IMR-90 (cell line): ENCODE measurements at regions not wholly inside any gene's neighbourhood (a gene's known extent, or its start where the extent isn't known, plus 50 kb on each side); places are given as distances from the start of the nearest gene placed in this dataset.

Source experiments
- ATAC-seq: fragments of 200-7000 bp; cut with Tn5 transposase; 2 replicates; pipeline ENCODE4 v1.9.1; 2020; ENCODE audit warnings: low read depth, mild to moderate bottlenecking, moderate library complexity
- BruUV-seq: library from RNA; stranded (reverse); fragments of 400-500 nt; replicated peaks from 2 replicates; lab custom pipeline; 2021; lab: Mats Ljungman, UMichigan
- CTCF ChIA-PET: fragments of 300-600 bp; formaldehyde crosslinking; extraction: SDS; loops from one replicate; lab custom pipeline; 2021; ENCODE audit warnings: antibody characterized with exemption; lab: Yijun Ruan, JAX
- POLR2A ChIA-PET: fragments of 300-600 bp; sonication (Branson Sonifier 250); formaldehyde crosslinking; loops from one replicate; lab custom pipeline; 2022; ENCODE audit warnings: antibody characterized with exemption; ENCODE audit not compliant: unreplicated experiment; lab: Charles Lee
- DNase-seq: peaks from one replicate; pipeline ENCODE4 v3.0.0; 2013
- H2AFZ ChIP-seq: replicated peaks from 2 replicates; pipeline ENCODE3; 2013; ENCODE audit warnings: low read length, mild to moderate bottlenecking; ENCODE audit not compliant: poor library complexity
- H2AK5ac ChIP-seq: 2 replicates; pipeline ENCODE4 v1.6.1; 2013; ENCODE audit warnings: low read depth, low read length, inconsistent platforms
- H2AK9ac ChIP-seq: replicated peaks from 2 replicates; pipeline ENCODE3; 2013; ENCODE audit warnings: mild to moderate bottlenecking, low read depth, low read length, moderate library complexity; ENCODE audit not compliant: poor library complexity
- H2BK120ac ChIP-seq: 2 replicates; pipeline ENCODE4 v1.6.1; 2013; ENCODE audit warnings: low read depth, low read length, inconsistent platforms
- H2BK15ac ChIP-seq: 3 replicates; pipeline ENCODE4 v1.6.1; 2013; ENCODE audit warnings: low read depth, low read length, inconsistent platforms
- H2BK20ac ChIP-seq: 2 replicates; pipeline ENCODE4 v1.6.1; 2013; ENCODE audit warnings: low read depth, mild to moderate bottlenecking, inconsistent platforms, low read length, moderate library complexity
- H2BK5ac ChIP-seq: 2 replicates; pipeline ENCODE4 v1.6.1; 2013; ENCODE audit warnings: mild to moderate bottlenecking, low read depth, low read length, inconsistent platforms; ENCODE audit not compliant: poor library complexity, severe bottlenecking
- H3K14ac ChIP-seq: replicated peaks from 2 replicates; pipeline ENCODE4 v1.6.1; 2013; ENCODE audit warnings: low read depth, low read length, inconsistent platforms
- H3K18ac ChIP-seq: 2 replicates; pipeline ENCODE4 v1.6.1; 2013; ENCODE audit warnings: low read depth, low read length, control low read depth
- H3K23ac ChIP-seq: 2 replicates; pipeline ENCODE4 v1.6.1; 2013; ENCODE audit warnings: low read depth, low read length, inconsistent platforms
- H3K27ac ChIP-seq: 2 replicates; pipeline ENCODE4 v1.5.1; 2013; ENCODE audit warnings: mild to moderate bottlenecking, control low read depth, low read length; ENCODE audit not compliant: insufficient read depth
- H3K27me3 ChIP-seq: 2 replicates; pipeline ENCODE4 v1.6.1; 2013; ENCODE audit warnings: low read length; ENCODE audit not compliant: control insufficient read depth, insufficient read depth
- H3K36me3 ChIP-seq: 2 replicates; pipeline ENCODE4 v1.6.1; 2013; ENCODE audit warnings: low read length, mixed read lengths; ENCODE audit not compliant: control insufficient read depth, insufficient read depth
- H3K4ac ChIP-seq: 2 replicates; pipeline ENCODE4 v1.6.1; 2013; ENCODE audit warnings: low read depth, low read length, inconsistent platforms
- H3K4me1 ChIP-seq: 2 replicates; pipeline ENCODE4 v1.6.1; 2013; ENCODE audit warnings: low read length, mixed read lengths; ENCODE audit not compliant: control insufficient read depth, insufficient read depth
- H3K4me2 ChIP-seq: 2 replicates; pipeline ENCODE4 v1.6.1; 2013; ENCODE audit warnings: low read depth, mild to moderate bottlenecking, control low read depth, low read length, moderate library complexity
- H3K4me3 ChIP-seq: 2 replicates; pipeline ENCODE4 v1.5.1; 2013; ENCODE audit warnings: low read depth, mild to moderate bottlenecking, control low read depth, low read length, moderate library complexity; ENCODE audit not compliant: insufficient read depth
- H3K56ac ChIP-seq: 2 replicates; pipeline ENCODE4 v1.6.1; 2013; ENCODE audit warnings: low read length, inconsistent platforms; ENCODE audit not compliant: insufficient read depth; ENCODE audit errors: extremely low read depth
- H3K79me1 ChIP-seq, 2 experiments: 2 replicates each; pipeline ENCODE4 v1.6.1; 2013; ENCODE audit warnings: low read length in 2 of 2, inconsistent platforms in 1 of 2, low read depth in 1 of 2
- H3K9ac ChIP-seq: 2 replicates; pipeline ENCODE4 v1.6.1; 2013; ENCODE audit warnings: low read depth, low read length, control low read depth
- H3K9me1 ChIP-seq: 2 replicates; pipeline ENCODE4 v1.6.1; 2013; ENCODE audit warnings: low read length, inconsistent platforms; ENCODE audit not compliant: insufficient read depth
- H3K9me3 ChIP-seq: 2 replicates; pipeline ENCODE4 v1.6.1; 2013; ENCODE audit warnings: low read length; ENCODE audit not compliant: control insufficient read depth, insufficient read depth
- H4K20me1 ChIP-seq: 2 replicates; pipeline ENCODE4 v1.6.1; 2013; ENCODE audit warnings: low read length, inconsistent platforms; ENCODE audit not compliant: insufficient read depth
- H4K5ac ChIP-seq: 2 replicates; pipeline ENCODE4 v1.6.1; 2013; ENCODE audit warnings: mild to moderate bottlenecking, low read depth, low read length, control low read depth
- H4K8ac ChIP-seq, 2 experiments: 2 replicates each; pipeline ENCODE4 v1.6.1; 2013; ENCODE audit warnings: low read depth in 2 of 2, low read length in 2 of 2, control low read depth in 1 of 2, inconsistent platforms in 1 of 2
- H4K91ac ChIP-seq: 2 replicates; pipeline ENCODE4 v1.6.1; 2013; ENCODE audit warnings: low read depth, low read length, inconsistent platforms; ENCODE audit not compliant: insufficient read depth
- BHLHE40 ChIP-seq: fragments of 150-350 bp; IDR thresholded peaks from 2 replicates; pipeline ENCODE4 v1.6.1; 2016; ENCODE audit warnings: mild to moderate bottlenecking, low read depth, low read length
- CEBPB ChIP-seq: IDR thresholded peaks from 2 replicates; pipeline ENCODE4 v1.6.1; 2012; ENCODE audit warnings: low read depth, low read length, improper control_type of control experiment
- CHD1 ChIP-seq: IDR thresholded peaks from 2 replicates; pipeline ENCODE4 v1.6.1; 2012; ENCODE audit warnings: low read depth, low read length, improper control_type of control experiment
- FOS ChIP-seq: fragments of 150-350 bp; IDR thresholded peaks from 2 replicates; pipeline ENCODE4 v1.6.1; 2016; ENCODE audit warnings: low read depth, low read length
- MAFK ChIP-seq: IDR thresholded peaks from 2 replicates; pipeline ENCODE4 v1.6.1; 2012; ENCODE audit warnings: low read depth, low read length, improper control_type of control experiment
- MXI1 ChIP-seq: IDR thresholded peaks from 2 replicates; pipeline ENCODE4 v1.6.1; 2012; ENCODE audit warnings: low read depth, mild to moderate bottlenecking, low read length, moderate library complexity, borderline replicate concordance
- NFE2L2 ChIP-seq: fragments of 150-350 bp; IDR thresholded peaks from 2 replicates; pipeline ENCODE4 v1.6.1; 2016; ENCODE audit warnings: low read depth, mild to moderate bottlenecking, low read length
- POLR2A ChIP-seq: IDR thresholded peaks from 2 replicates; pipeline ENCODE4 v1.6.1; 2012; ENCODE audit warnings: mild to moderate bottlenecking, low read depth, low read length
- RAD21 ChIP-seq: IDR thresholded peaks from 2 replicates; pipeline ENCODE4 v1.6.1; 2012; ENCODE audit warnings: low read length, improper control_type of control experiment
- RCOR1 ChIP-seq: IDR thresholded peaks from 2 replicates; pipeline ENCODE4 v1.6.1; 2012; ENCODE audit warnings: mild to moderate bottlenecking, low read length, improper control_type of control experiment; ENCODE audit not compliant: insufficient replicate concordance
- RFX5 ChIP-seq: IDR thresholded peaks from 2 replicates; pipeline ENCODE4 v1.8.0; 2012; ENCODE audit warnings: low read depth, mild to moderate bottlenecking, low read length, moderate library complexity
- SMC3 ChIP-seq: fragments of 150-350 bp; IDR thresholded peaks from 2 replicates; pipeline ENCODE4 v1.6.1; 2016; ENCODE audit warnings: low read depth, mild to moderate bottlenecking, antibody characterized with exemption, low read length, moderate library complexity
- WGBS, 2 experiments: methylation state at CpG; one replicate each; pipeline versions ENCODE4 v1.1.5 to v1.1.7; 2013; ENCODE audit warnings: missing lambda C conversion rate in 2 of 2; ENCODE audit not compliant: insufficient read length in 1 of 2; ENCODE audit errors: extremely low coverage in 2 of 2; 5-methylcytosine and 5-hydroxymethylcytosine counted together
- dilution Hi-C: fragments of 300-500 bp; cut with HindIII; formaldehyde crosslinking; loops from one replicate; pipeline ENCODE4 v1.14.3; 2018; ENCODE audit warnings: low sequenced_read_pairs; ENCODE audit not compliant: unreplicated experiment
- in situ Hi-C: fragments of 300-500 bp; cut with MboI; formaldehyde crosslinking; loops from 3 replicates; pipeline ENCODE4 v1.14.3; 2019; ENCODE audit warnings: low sequenced_read_pairs, inconsistent platforms, mixed read lengths
- intact Hi-C: fragments of 100-400 bp; cut with micrococcal nuclease; formaldehyde crosslinking; loops from 2 replicates; pipeline ENCODE4 v1.10.0; 2022
- TF ChIP-seq, protein P1 (sequence below): fragments of 150-350 bp; IDR thresholded peaks from 2 replicates; pipeline ENCODE4 v1.6.1; 2016; ENCODE audit warnings: low read depth, mild to moderate bottlenecking, low read length, moderate library complexity, borderline replicate concordance

DNA sequence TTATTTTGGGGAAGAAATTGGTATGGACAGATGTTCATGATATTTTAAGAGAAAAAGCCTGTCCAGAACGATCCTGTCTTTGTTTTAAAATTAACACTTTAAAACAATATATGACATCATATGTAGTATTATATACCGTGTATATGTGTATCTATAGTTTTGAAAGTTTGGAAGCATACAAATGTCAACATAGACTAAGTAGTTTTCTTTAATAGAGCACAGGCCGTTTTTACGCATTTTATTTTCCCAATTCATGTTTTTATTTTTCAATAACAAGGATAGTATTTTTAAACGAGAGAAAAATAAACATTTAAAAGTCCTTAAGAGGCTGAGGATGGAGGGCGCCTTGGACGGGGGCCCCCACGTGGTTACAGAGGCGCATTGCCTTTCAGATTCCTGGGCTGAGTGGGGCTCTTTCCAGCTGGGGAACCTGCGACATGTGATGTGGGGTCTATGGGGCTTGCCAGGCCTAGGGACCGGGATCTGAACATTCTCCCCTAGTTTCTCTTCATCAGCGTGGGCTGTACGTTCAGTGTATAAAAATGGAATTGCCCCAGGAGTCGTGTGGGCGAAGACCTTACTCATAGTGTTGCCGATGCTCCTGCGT lies 127.8 kb upstream of the ZNF746 start (continued):
- no peak for TF ChIP-seq FOS

DNA sequence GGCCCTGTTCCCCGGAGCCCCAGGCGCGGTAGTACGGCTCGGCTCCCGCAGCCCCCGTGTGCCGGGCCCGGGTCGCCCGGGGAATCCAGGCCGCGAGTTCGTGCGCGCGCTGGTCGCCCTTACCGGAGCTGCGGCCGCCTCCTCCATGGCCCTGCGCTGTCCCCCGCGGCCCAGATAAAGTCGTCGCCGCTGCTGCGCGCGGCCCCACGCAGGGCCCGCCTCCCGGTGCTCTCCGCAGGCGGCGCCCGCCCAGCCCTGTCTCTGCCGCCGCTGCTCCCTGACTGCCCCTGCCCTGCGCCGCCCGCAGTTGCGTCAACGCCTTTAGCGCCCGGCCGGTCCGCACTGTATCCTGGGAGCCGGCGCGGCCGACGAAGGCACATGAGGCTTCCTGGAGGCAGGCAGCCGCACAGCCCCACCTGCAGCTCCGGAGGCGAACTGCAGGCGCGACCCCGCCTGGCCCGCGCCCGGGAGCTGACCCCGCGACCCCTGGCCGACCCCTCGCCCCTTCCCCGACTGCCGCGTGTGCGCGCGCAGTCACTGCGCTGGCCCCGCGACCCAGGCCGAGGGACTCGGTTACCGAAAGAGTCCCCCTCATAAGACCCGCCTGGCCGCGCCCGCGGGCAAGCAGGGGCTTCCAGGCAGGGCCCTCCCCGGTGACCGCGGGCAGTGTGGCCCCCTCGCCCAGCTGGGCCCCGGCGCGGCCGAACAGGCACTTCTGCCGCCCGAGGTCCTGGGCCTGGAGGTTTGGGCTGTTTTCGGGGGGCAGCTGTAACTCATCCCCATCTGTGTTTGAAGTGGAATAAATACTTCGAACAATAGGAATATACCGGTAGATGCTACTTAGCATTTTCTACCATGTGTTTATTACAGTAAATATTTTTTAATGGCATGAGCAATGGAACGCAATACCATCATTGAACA lies 127.1 kb upstream of the ZNF746 start:
- Histone ChIP-seq H2AK9ac (peak overlapping the region; percentile 97), H4K91ac (peak overlapping the region; percentile 79), H3K18ac (no peak overlapping the region; the same call in 1 of the 2 replicates), H2BK5ac (peak overlapping the region; percentile 75), H3K9me1 (peaks cover 5% of the 10 kb centered on the region; the same call in 1 of the 2 replicates), H2BK20ac (no peak overlapping the region), H3K23ac (no peak overlapping the region), H3K56ac (peak overlapping the region; percentile 52), H3K4me1 (peaks cover 3% of the 10 kb centered on the region; the same call in 1 of the 2 replicates), H3K36me3 (peaks cover 14% of the 10 kb centered on the region), H4K5ac (peak overlapping the region; percentile 87), H3K27ac (peak overlapping the region; percentile 86), H2BK15ac (no peak overlapping the region), H3K4me3 (peak overlapping the region; percentile 74), H3K9ac (peak overlapping the region; percentile 83), H2BK120ac (peak overlapping the region; percentile 75), H4K20me1 (peaks cover 20% of the 10 kb centered on the region), H2AFZ (peak overlapping the region; percentile 100), H3K79me1 (peaks cover 24 to 30% of the 10 kb centered on the region in 2 experiments), H3K14ac (no peak overlapping the region), H3K9me3 (no peaks in the 10 kb centered on the region), H3K4me2 (peak overlapping the region; percentile 72), H4K8ac (peak overlapping the region; percentile 89), H3K27me3 (peaks cover 4% of the 10 kb centered on the region; the same call in 1 of the 2 replicates), H3K4ac (peak overlapping the region; percentile 66), H2AK5ac (no peak overlapping the region)
- dilution Hi-C loops (no loop called here), intact Hi-C loops (loop anchor here (1.0 to 10.0 kb wide), 6 partner anchors 90 to 362 kb away; partner anchors contain the start of genes ZNF777 and ZNF783), in situ Hi-C loops (no loop called here)
- 1% methylated on average over 38 of the region's 97 CpGs; no CpG with 5 or more reads in 1 of the 2 experiments for WGBS, 2 experiments
- no TSS peak for BruUV-seq
- ChIA-PET POLR2A (no interaction called here), CTCF (interaction anchor here (0.6 to 1.4 kb wide), 3 partner anchors 20 to 144 kb away, joined by 3 to 4 read pairs (median 3); no protein-coding TSS in a partner anchor)
- ATAC-seq, result peak; percentile 93
- DNase-seq, result peak; percentile 91
- TF ChIP-seq RCOR1 (no peak), SMC3 (no peak), NFE2L2 (no peak), MXI1 (peak; percentile 81; the same call in 1 of the 2 replicates), RAD21 (peak; percentile 22; the same call in 1 of the 2 replicates), BHLHE40 (peak; percentile 46; the same call in 1 of the 2 replicates), CHD1 (no peak; the same call in 1 of the 2 replicates), FOS (no peak), CEBPB (peak; percentile 90), RFX5 (no peak; the same call in 1 of the 2 replicates), MAFK (no peak), POLR2A (peak; percentile 87)
- TF ChIP-seq, protein P1, sequence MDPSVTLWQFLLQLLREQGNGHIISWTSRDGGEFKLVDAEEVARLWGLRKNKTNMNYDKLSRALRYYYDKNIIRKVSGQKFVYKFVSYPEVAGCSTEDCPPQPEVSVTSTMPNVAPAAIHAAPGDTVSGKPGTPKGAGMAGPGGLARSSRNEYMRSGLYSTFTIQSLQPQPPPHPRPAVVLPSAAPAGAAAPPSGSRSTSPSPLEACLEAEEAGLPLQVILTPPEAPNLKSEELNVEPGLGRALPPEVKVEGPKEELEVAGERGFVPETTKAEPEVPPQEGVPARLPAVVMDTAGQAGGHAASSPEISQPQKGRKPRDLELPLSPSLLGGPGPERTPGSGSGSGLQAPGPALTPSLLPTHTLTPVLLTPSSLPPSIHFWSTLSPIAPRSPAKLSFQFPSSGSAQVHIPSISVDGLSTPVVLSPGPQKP, result no peak
